Breast epithelium (tissue), 4 donors: ENCODE measurements at regions not wholly inside any gene's neighbourhood (a gene's known extent, or its start where the extent isn't known, plus 50 kb on each side); places are given as distances from the start of the nearest gene placed in this dataset.

Source experiments
- DNase-seq, 2 donors: peaks; one replicate each; pipeline ENCODE4 v3.0.0-alpha.2; 2019; ENCODE audit warnings: low spot score in 2 of 2
- H3K27ac ChIP-seq, 2 donors: fragments of 200-600 bp; sonication (generic) in 1 of 2; one replicate each; pipeline ENCODE4 v1.5.1; 2016 to 2019; ENCODE audit warnings: mild to moderate bottlenecking in 1 of 2
- H3K27me3 ChIP-seq, 2 donors: fragments of 200-600 bp; sonication (generic) in 1 of 2; one replicate each; pipeline versions ENCODE4 v1.5.1 to v1.6.0; 2017 to 2019; ENCODE audit warnings: control low read depth in 1 of 2, mild to moderate bottlenecking in 1 of 2
- H3K36me3 ChIP-seq: fragments of 200-600 bp; one replicate; pipeline ENCODE4 v1.5.1; 2019
- H3K4me1 ChIP-seq, 2 donors: fragments of 200-600 bp; sonication (generic); one replicate each; pipeline ENCODE4 v1.5.1; 2016 to 2019; ENCODE audit warnings: control low read depth in 1 of 2
- H3K4me3 ChIP-seq, 3 donors: fragments of 200-600 bp; sonication (generic); 1 replicate in 2 of 3; 2 replicates in 1 of 3; pipeline ENCODE4 v1.5.1; 2016 to 2019; ENCODE audit warnings: mild to moderate bottlenecking in 3 of 3, moderate library complexity in 2 of 3
- H3K9me3 ChIP-seq, 2 donors: fragments of 200-600 bp; sonication (generic) in 1 of 2; one replicate each; pipeline ENCODE4 v1.5.1; 2016 to 2019; ENCODE audit warnings: control low read depth in 1 of 2
- POLR2A ChIP-seq: fragments of 450-650 bp; IDR thresholded peaks from one replicate; pipeline ENCODE4 v1.6.1; 2016; ENCODE audit warnings: antibody characterized with exemption, mild to moderate bottlenecking, moderate library complexity
- POLR2AphosphoS5 ChIP-seq, 3 donors: sonication (generic); formaldehyde crosslinking; IDR thresholded peaks; one replicate each; pipeline ENCODE4 v1.6.1; 2017; ENCODE audit warnings: antibody characterized with exemption in 3 of 3
- intact Hi-C: fragments of 100-400 bp; cut with DNase I; formaldehyde crosslinking; loops from one replicate; pipeline ENCODE4 v1.15.1; 2023; ENCODE audit warnings: low total_unique reads
- TF ChIP-seq, protein P1 (sequence below), 3 donors: fragments of 450-650 bp; IDR thresholded peaks; one replicate each; pipeline ENCODE4 v1.5.1; 2016 to 2017; ENCODE audit warnings: antibody characterized with exemption in 3 of 3, mild to moderate bottlenecking in 3 of 3, moderate library complexity in 3 of 3

DNA sequence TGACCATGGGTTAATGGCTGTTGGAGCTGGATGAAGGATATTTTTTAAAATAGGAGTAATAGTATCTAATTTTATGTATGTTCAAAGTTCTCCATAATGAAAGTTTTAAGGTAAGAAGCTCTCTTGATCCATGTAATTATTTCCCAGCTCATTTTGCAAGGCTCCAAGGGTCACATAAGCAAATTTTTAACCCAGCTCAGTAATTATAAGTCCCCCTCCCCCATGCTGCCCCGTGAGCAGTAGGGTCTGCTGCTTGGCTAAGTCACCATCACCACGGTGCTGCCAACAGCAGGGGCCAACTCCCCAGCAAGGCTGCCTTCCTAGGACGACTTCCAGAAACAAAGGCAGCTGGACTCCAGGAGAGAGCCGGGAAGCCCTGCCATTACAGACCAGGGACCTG, 340.0 kb downstream of the FBXW7 start:
- no peak overlapping the region for H3K27ac ChIP-seq
- intact Hi-C loops, result no loop called here
- TF ChIP-seq POLR2A, result no peak
- TF ChIP-seq, protein P1, sequence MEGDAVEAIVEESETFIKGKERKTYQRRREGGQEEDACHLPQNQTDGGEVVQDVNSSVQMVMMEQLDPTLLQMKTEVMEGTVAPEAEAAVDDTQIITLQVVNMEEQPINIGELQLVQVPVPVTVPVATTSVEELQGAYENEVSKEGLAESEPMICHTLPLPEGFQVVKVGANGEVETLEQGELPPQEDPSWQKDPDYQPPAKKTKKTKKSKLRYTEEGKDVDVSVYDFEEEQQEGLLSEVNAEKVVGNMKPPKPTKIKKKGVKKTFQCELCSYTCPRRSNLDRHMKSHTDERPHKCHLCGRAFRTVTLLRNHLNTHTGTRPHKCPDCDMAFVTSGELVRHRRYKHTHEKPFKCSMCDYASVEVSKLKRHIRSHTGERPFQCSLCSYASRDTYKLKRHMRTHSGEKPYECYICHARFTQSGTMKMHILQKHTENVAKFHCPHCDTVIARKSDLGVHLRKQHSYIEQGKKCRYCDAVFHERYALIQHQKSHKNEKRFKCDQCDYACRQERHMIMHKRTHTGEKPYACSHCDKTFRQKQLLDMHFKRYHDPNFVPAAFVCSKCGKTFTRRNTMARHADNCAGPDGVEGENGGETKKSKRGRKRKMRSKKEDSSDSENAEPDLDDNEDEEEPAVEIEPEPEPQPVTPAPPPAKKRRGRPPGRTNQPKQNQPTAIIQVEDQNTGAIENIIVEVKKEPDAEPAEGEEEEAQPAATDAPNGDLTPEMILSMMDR (IDR thresholded peaks at IDR 0.05), result no peak
- no peak for TF ChIP-seq POLR2AphosphoS5 (IDR thresholded peaks at IDR 0.05)
- H3K36me3 ChIP-seq, result no peaks in the 10 kb centered on the region
- no peaks in the 10 kb centered on the region for H3K4me1 ChIP-seq
- no peaks in the 10 kb centered on the region for H3K9me3 ChIP-seq
- H3K4me3 ChIP-seq, result no peak overlapping the region
- H3K27me3 ChIP-seq, result no peaks in the 10 kb centered on the region
- no peak for DNase-seq

DNA sequence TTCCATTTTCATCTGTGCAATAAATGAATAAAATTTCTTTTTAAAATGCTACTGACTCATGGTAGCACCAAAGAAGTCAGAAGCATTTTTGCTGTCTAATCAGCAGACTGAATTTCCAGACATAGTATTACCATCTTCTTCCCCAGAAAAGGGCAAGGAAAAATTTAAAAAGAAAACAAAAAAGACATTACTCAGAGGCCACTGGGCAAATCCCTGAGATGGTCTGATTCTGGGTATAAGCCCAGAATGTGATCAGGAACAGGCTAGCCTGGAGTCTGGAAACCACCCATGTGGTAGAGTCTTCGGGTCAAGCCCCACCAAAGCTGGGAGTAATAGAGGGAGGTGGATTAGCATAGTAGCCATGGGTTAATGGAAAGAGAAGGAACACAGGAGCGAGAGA, 342.8 kb downstream of the FBXW7 start:
- intact Hi-C loops, result no loop called here
- TF ChIP-seq, protein P1 (IDR thresholded peaks at IDR 0.05), result no peak
- TF ChIP-seq POLR2A, result no peak
- TF ChIP-seq POLR2AphosphoS5 (IDR thresholded peaks at IDR 0.05), result no peak

DNA sequence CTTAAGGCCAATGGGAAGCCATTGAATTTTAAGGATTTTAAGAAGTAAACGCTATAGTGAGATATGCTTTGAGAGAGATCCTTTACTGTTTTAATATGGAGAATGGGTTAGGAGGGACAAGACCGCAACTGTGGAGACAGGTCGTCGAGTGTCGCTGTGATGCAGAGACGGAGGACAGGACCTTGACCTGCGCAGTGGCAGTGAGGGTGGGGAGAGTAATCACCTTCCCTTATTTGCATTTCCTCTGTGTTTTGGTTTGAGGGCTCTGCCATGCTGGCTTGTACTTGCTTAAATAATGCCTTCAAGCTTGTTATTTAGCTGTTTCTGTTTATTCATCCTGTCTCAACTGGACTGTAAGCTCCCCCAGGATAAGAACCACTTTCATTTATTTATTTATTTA, 345.0 kb downstream of the FBXW7 start:
- Histone ChIP-seq H3K9me3 (no peaks in the 10 kb centered on the region), H3K27me3 (no peaks in the 10 kb centered on the region), H3K27ac (no peak overlapping the region), H3K36me3 (no peaks in the 10 kb centered on the region), H3K4me3 (no peak overlapping the region), H3K4me1 (no peaks in the 10 kb centered on the region)
- intact Hi-C loops, result no loop called here
- no peak for DNase-seq
- TF ChIP-seq POLR2A (no peak), POLR2AphosphoS5 (IDR thresholded peaks at IDR 0.05) (no peak)
- TF ChIP-seq, protein P1 (IDR thresholded peaks at IDR 0.05), result no peak

More for the DNA sequence above, 342.8 kb downstream of the FBXW7 start:
- Histone ChIP-seq H3K36me3 (no peaks in the 10 kb centered on the region), H3K27me3 (no peaks in the 10 kb centered on the region), H3K27ac (no peak overlapping the region), H3K9me3 (no peaks in the 10 kb centered on the region), H3K4me1 (no peaks in the 10 kb centered on the region), H3K4me3 (no peak overlapping the region)
- DNase-seq, result no peak

DNA sequence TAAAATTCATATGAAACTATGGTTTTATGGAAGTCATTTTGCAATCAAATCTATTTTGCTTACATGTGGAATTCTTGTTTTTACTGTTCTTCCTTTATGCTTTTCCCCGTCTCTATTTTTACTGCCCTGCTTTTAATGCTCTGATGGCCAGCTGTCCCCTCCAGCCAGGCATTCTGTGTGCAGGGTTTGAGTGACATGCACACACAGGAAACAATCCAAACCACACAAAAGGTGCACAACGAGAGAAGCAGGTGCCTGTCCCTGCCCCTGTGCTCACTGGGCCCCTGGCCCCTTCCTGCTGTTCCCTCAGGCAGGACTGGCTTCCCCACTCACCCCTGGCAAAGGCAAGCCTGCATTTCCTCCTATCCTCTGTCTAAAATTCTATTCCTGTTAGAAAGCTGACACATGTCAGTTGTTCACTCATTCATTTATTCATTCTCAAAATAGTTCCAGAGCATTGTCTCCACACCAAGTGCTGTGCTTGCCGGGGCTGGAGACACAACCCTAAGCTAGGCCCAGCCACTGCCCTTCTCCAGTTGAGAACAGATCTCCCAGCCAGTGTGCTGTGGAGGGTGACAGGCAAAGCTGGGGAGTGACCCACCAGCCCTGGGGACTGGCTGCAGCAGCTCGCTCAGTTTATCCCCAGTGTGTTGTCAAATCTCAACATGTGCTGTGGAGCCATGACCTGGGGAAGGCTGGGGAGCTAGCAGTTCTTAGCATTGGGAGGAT, 346.3 kb downstream of the FBXW7 start:
- Histone ChIP-seq H3K36me3 (no peaks in the 10 kb centered on the region), H3K4me1 (no peaks in the 10 kb centered on the region), H3K27ac (no peak overlapping the region), H3K27me3 (no peaks in the 10 kb centered on the region), H3K4me3 (no peak overlapping the region), H3K9me3 (no peaks in the 10 kb centered on the region)
- no peak for DNase-seq
- TF ChIP-seq POLR2AphosphoS5 (IDR thresholded peaks at IDR 0.05) (no peak), POLR2A (no peak)
- TF ChIP-seq, protein P1 (IDR thresholded peaks at IDR 0.05), result no peak
- intact Hi-C loops, result no loop called here

DNA sequence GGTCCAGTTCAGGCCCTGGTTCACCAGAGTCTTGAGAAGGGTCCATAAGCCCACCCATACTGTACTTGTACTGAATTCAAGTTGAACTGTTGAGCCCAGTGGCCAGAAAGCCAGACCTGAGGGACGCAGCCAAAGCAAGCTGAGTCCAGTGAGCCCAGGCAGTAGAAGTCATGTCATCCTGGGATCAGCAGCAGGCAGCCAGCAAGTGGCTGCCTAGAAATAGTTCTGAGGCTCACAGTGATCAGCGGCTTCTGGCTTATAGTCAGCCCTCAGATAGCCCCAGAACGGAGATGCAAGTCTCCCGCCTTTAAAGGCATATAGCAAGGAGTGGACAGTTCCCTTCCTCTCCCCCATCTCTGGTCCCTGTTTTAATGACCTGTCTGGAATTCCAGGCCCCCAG, 347.1 kb downstream of the FBXW7 start:
- DNase-seq, result no peak
- H3K36me3 ChIP-seq, result no peaks in the 10 kb centered on the region
- H3K4me1 ChIP-seq, result no peaks in the 10 kb centered on the region
- no peaks in the 10 kb centered on the region for H3K27me3 ChIP-seq
- H3K9me3 ChIP-seq, result no peaks in the 10 kb centered on the region
- H3K27ac ChIP-seq, result no peak overlapping the region
- TF ChIP-seq POLR2AphosphoS5 (IDR thresholded peaks at IDR 0.05), result no peak
- no peak for TF ChIP-seq POLR2A
- TF ChIP-seq, protein P1 (IDR thresholded peaks at IDR 0.05), result no peak
- H3K4me3 ChIP-seq, result no peak overlapping the region
- intact Hi-C loops, result no loop called here
